Islet precursor cell (in vitro differentiated cells): ENCODE measurements at regions not wholly inside any gene's neighbourhood (a gene's known extent, or its start where the extent isn't known, plus 50 kb on each side); places are given as distances from the start of the nearest gene placed in this dataset.

Experiments used
- DNase-seq: peaks from one replicate; pipeline ENCODE4 v3.0.0-alpha.2; 2018

DNA sequence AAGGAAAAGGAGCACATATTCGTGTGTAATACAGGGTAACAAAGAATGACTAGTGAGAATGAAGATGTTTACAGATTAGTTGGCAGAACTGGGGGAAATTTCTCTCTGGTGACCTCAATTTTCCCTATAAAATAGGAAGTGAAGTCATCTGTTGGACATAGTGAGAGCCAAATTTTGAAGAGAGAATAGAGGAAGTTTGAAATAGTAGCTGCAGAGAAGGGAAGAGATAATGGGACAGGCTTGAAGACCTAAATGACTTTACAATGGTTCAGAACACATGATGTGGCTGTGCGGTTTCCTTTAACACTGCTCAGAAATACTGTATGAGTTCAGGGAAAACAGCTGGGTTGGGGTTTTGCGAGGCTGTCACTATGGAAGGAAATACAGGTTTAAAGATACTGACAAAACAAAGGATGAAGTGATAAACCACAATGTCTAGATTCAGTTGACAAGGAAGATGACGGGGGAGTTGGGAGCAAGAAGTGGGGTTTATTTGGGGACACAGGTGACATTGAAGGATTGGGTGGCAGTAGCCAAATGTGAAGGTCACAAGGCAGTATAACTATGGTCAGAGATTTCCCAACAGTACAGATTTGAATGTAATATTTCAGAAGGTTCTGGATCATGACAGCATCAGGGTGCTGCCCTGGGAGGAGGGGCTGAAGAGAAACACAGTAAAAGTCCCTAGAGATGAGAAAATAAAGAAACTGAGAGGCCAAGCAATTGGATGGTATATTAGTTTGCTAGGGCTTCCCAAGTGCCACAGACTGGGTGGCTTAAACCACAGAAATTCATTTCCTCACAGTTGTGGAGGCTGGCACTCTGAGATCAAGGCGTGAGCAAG lies 82.6 kb upstream of the TANK start:
- DNase-seq: no peak

DNA sequence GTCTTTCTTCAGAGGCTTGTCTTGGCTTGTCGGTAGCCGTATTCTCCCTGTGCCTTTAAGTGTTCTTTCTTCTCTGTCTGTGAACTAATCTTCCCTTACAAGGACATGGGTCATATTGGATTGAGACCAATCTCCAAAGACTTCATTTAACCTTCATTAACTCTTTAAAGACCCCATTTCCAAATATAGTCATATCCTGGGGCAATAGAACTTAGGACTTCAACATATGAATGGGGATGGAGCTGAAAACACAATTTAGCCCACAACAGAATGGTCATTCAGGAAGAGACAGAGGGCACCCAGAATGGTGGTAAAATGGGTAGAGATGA lies 82.1 kb upstream of the TANK start:
- no peak for DNase-seq

GRCh38 chr2:161085149-161085548 lies 75.1 kb upstream of the TANK start:
- DNase-seq: no peak

DNA sequence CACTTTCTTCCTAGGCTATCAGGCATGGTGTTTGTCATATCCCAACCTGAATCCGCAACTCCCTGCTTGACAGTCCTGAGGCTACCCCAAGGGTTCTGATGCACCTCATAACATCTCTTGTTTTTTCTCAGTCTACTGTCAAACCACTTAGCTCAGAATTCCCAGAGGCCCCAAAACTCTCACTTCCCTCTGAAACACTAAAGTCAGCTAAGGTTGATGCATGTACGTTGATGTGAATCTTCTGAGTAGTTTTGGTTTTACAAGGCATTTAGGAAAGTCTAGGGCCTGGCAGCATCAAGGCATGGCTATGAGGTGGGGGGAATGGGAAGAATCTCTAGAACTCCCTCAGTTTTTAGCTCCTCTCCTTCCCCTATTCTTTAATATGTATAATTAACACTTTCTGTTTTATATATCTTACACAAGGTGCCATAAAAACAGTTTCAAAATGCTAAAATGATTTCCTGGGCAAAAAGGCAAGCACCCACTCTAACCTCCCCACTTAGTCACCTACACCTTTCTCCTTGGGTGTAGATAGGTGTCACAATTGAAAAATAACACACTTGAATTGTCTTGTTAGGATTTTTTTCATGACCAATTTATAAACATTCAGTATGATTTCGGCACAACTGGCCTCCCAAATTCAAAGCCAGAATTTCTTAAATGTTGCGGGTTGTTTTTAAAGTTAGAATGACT lies 71.4 kb upstream of the TANK start:
- no peak for DNase-seq

GRCh38 chr2:161090411-161090810 lies 69.8 kb upstream of the TANK start:
- DNase-seq: no peak

GRCh38 chr2:161095314-161095713 lies 64.9 kb upstream of the TANK start:
- no peak for DNase-seq

- no peak for DNase-seq
These were observed 63.9 kb upstream of the TANK start for GRCh38 chr2:161096336-161096735.

- DNase-seq: no peak
These were observed 63.1 kb upstream of the TANK start for GRCh38 chr2:161097157-161097556.

DNA sequence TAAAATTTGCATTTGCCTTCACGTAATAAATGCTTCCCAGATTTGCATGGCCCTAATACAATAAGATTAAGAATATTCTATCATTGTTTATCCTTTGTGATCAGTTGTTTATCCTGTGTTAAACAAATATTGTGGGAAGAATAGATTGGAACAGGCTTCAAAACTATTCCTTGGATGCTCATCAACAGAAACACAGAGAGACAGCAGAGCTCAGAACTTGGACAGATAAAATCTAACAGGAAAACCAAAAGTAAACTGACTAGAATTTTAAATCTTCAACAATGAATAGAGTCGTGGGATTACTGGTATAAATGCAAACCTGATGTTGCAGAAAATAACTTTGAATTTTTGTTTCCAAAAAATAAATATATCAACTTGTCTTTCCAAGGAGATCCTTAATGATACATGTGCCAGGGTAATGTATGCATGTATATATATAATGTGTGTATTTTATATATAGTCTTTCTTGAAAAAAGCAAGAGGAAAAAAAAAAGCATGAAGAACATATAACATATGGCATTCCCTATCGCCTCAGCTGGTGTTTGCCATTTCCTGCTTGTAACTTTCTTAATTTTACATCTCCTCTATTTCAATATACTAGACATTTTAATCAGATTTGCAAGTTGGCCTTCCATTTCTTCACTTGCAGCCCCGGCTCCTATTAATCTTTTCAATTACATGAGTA lies 59.9 kb upstream of the TANK start:
- DNase-seq: no peak

DNA sequence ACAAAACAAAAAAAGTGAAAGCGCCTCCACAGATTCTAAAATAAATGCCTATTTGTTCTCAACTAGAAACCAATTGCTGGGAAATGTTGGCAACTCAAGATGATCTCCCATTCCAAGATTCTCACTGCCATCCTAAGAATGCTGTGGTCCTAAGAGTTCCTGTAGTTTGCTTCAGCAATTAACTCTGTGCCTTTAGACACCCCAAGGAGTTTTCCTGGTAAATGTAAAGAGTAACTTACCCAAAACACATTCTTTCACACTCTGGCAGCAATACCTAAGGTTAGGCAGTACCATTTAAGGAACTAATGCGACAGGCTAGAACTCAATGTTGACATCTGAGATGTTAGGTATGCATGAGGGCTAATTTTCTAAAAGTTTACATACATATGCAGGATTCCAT lies 58.8 kb upstream of the TANK start:
- DNase-seq: no peak

DNA sequence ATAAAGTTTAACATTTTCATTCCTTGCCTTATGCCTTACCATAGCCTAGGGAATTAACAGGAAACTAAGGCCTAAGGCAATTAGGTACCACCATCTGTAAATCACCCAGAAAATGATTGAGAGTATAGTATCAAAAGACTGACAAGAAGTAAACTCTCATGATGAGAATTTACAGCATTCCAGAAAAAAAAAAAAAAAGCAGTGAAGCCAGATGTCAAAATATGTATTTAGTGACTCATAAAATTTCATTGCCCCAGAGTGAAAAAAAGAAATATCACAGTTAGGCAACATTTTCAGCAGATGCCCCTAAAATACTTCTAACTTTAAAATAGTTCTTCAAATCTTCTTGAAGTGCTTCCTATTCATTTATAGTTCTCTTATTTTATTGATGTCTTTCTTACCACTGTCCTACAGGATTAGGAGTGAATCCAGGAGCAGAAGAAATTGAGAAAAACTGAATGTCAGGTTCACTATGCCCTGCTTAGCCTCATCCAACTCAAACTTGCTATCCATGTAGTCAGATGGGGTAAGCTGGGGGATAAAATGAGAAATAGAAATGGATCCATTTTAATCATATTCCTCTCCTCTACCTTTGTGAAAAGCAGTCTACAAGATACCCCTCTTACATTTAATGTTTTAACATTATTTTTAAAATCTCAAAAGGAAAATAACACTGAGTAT lies 57.3 kb upstream of the TANK start:
- no peak for DNase-seq

DNA sequence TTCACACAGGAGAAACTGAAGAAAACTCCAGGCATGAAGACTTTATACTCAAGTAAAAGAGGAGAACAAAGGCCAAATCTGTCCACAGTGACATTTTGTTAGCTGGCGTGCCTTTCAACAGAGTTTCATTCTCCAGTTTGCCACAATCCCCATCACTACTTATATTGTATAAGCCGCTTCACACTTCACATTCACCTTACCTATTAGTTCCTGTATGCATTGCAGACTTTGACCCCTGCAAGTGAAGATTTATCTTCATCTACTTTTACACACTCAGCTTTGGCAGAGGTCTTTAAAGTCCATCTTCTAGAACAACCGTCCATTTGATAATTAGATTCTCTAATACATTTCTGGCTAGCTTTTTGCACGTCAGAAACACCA lies 56.8 kb upstream of the TANK start:
- DNase-seq: no peak

GRCh38 chr2:161104054-161104553 lies 56.1 kb upstream of the TANK start:
- no peak for DNase-seq

GRCh38 chr2:161107265-161107664 lies 53.0 kb upstream of the TANK start:
- DNase-seq: no peak
